GM13976 (cell line): ENCODE measurements at regions not wholly inside any gene's neighbourhood (a gene's known extent, or its start where the extent isn't known, plus 50 kb on each side); places are given as distances from the start of the nearest gene placed in this dataset.
A peak's percentile ranks its signal among the peaks of the same experiment; 100 is the strongest.

ENCODE experiments used
- DNase-seq: peaks from one replicate; pipeline ENCODE4 v3.0.0; 2012; ENCODE audit warnings: low spot score
- in situ Hi-C: fragments of 300-500 bp; cut with MboI; formaldehyde crosslinking; loops from one replicate; pipeline ENCODE4 v1.12.0; 2022; ENCODE audit warnings: low sequenced_read_pairs, mixed read lengths, inconsistent platforms; ENCODE audit not compliant: unreplicated experiment
- TF ChIP-seq, protein P1 (sequence below): IDR thresholded peaks from 2 replicates; pipeline ENCODE4 v1.5.1; 2012; ENCODE audit warnings: borderline replicate concordance, mild to moderate bottlenecking; ENCODE audit not compliant: insufficient read depth; ENCODE audit errors: extremely low read depth, missing control alignments, control extremely low read depth

DNA sequence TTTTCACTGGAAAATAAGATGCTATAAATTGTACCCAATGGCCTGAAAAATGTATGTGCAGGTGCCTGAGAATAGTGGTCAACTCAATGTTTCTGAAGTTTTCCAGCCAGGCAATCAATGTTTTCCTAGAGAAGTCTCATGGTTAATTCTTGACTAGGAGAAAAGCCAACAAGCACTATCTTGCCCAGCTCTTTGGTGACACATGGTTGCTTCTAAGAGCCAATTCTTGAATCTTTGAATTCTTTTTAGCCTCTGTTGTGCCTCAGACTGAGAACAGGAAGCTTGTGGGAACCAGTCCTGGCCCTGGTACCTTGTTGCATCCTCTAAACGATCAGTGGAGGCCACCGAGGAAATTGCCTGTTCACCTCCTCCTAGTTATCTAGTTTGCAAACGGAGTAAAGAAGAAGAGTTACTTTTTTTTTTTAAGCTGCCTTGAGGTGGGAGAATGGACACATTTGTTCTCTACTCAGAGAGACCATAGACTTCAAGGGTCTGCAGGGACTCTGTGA lies 144.0 kb upstream of the MKLN1 start:
- TF ChIP-seq, protein P1, sequence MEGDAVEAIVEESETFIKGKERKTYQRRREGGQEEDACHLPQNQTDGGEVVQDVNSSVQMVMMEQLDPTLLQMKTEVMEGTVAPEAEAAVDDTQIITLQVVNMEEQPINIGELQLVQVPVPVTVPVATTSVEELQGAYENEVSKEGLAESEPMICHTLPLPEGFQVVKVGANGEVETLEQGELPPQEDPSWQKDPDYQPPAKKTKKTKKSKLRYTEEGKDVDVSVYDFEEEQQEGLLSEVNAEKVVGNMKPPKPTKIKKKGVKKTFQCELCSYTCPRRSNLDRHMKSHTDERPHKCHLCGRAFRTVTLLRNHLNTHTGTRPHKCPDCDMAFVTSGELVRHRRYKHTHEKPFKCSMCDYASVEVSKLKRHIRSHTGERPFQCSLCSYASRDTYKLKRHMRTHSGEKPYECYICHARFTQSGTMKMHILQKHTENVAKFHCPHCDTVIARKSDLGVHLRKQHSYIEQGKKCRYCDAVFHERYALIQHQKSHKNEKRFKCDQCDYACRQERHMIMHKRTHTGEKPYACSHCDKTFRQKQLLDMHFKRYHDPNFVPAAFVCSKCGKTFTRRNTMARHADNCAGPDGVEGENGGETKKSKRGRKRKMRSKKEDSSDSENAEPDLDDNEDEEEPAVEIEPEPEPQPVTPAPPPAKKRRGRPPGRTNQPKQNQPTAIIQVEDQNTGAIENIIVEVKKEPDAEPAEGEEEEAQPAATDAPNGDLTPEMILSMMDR: no peak
- no peak for DNase-seq
- in situ Hi-C loops: no loop called here

DNA sequence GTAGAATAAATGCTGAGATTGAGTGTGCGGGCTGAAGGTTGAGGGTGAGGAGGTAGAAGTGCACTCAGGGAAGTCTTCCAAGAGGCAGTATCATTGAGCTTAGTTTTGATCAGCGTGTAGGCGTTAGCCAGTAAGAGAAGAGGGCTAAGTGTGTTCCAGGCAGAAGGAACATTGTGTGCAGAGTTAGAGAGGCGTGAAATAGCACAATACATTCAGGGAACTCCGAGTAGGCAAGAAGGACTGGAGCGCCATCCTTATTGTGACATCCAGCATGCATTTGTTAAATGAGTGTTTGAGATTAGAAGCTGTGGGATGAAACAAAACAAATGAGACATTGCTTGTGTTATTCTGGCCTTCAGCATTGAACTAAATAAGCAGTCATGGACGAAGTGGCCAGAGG lies 140.9 kb upstream of the MKLN1 start:
- DNase-seq: no peak
- TF ChIP-seq, protein P1: no peak
- in situ Hi-C loops: no loop called here

DNA sequence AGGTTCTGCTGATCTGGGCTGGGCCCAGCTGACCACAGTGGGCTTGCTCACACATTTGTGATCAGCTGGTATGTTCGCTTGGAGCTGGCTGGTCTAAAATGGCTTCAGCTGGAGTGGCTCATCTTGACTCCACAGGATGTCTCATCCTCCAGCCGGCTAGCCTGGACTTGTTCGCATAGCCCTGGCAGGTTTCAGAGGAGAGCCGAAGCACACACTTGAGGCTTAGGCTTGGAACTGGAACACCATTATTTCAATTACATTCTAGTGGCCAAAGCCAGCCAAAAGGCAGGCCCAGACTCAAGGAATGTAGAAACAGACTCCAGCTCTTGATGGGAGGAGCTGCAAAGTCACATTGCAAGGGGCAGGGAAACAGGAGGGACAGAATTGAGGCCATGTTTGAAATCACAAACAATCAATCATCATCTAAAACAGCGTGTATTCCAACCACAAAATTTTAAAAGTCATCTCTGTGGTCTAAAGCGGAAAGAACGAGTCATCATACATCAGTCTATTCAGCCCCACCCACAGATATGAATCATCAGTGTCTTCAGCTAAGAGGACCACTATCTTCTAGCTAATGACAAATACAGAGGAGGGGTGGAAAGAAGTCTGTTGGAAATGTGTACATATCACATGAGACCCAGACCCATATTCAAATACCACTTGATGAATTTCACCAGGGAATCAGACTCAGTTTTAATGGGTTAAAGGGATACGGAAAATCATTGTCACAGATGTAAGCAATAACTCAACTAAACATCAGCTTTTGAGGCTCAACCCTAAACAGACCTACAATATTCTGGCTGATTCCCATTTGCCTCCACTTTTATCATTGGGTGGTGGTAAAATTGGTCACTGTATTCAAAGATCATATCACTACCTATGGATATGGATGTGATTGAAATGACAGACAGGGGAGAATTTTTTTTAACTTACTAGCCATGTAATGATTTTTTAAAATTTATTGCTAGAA lies 139.0 kb upstream of the MKLN1 start:
- in situ Hi-C loops: no loop called here
- peak; percentile 69 for DNase-seq
- TF ChIP-seq, protein P1: no peak

DNA sequence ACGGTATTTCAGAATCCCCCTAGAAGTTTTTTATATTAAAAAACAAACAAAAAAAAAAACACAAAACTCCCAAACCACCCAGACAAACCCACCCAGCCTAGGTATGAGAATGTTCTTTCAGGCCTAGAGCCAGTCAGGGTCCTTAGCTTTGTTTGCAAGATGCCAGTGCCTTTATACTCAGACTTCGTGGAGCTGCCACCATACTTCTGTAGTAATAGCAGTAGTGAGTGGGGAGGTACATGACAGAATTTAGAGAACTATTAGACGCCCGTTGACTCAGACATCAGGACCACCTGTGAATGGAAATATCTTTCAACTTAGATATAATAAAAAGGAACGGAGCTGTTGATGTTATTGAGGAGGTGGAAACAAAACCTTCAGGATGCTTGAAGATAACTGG lies 138.2 kb upstream of the MKLN1 start:
- in situ Hi-C loops: no loop called here
- DNase-seq: no peak
- TF ChIP-seq, protein P1: no peak

GRCh38 chr7:131190146-131190545 lies 137.5 kb upstream of the MKLN1 start:
- TF ChIP-seq, protein P1: no peak
- no peak for DNase-seq
- in situ Hi-C loops: no loop called here

- DNase-seq: no peak
- TF ChIP-seq, protein P1: no peak
- in situ Hi-C loops: no loop called here
Observed at GRCh38 chr7:131190581-131190980, 137.1 kb upstream of the MKLN1 start.
